Endothelial cell (in vitro differentiated cells): ENCODE measurements at regions not wholly inside any gene's neighbourhood (a gene's known extent, or its start where the extent isn't known, plus 50 kb on each side); places are given as distances from the start of the nearest gene placed in this dataset.
"Not testable (repeated sequence)": the region's sequence is repeated elsewhere in the genome, so short reads cannot be mapped to it uniquely, and the experiment has no call there.

Source experiments
- DNase-seq: peaks from one replicate; pipeline ENCODE4 v3.0.0; 2021; ENCODE audit warnings: low spot score
- H3K27ac Mint-ChIP-seq: one replicate; pipeline ENCODE4 v1.8.0; 2021; ENCODE audit warnings: mixed read lengths, inconsistent platforms; ENCODE audit not compliant: unreplicated experiment
- H3K27me3 Mint-ChIP-seq: one replicate; pipeline ENCODE4 v1.8.0; 2021; ENCODE audit warnings: mild to moderate bottlenecking, moderate library complexity, mixed read lengths, inconsistent platforms; ENCODE audit not compliant: unreplicated experiment
- H3K36me3 Mint-ChIP-seq: one replicate; pipeline ENCODE4 v1.8.0; 2021; ENCODE audit warnings: mild to moderate bottlenecking, low read depth, mixed read lengths, inconsistent platforms; ENCODE audit not compliant: unreplicated experiment
- H3K4me1 Mint-ChIP-seq: one replicate; pipeline ENCODE4 v1.8.0; 2021; ENCODE audit warnings: mild to moderate bottlenecking, mixed read lengths, inconsistent platforms; ENCODE audit not compliant: unreplicated experiment
- H3K4me3 Mint-ChIP-seq: one replicate; pipeline ENCODE4 v1.8.0; 2021; ENCODE audit warnings: mild to moderate bottlenecking, mixed read lengths, inconsistent platforms; ENCODE audit not compliant: unreplicated experiment
- H3K9me3 Mint-ChIP-seq: one replicate; pipeline ENCODE4 v1.8.0; 2021; ENCODE audit warnings: mixed read lengths, inconsistent platforms; ENCODE audit not compliant: unreplicated experiment
- TF ChIP-seq, protein P1 (sequence below): fragments of 200-600 bp; sonication (generic); IDR thresholded peaks from one replicate; pipeline ENCODE4 v1.5.0; 2021; ENCODE audit warnings: antibody characterized with exemption; ENCODE audit not compliant: unreplicated experiment

DNA sequence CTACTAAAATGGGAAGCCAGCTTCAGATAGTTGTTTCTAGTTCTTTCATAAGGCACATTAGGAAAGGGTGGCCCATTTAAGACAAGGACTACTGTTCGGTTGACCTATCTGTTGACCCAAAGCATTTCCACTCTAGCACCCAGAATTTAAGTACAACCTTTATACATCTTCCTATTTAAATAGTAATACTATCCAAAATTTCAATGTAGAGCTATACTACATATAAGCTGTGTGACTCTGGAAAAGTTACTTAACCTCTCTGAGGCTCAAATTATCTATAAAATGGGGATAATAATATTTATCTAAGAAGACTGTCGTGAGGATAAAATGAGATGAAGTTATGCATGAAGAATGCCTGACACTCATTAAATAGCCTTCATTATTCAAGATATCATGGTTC, 82.0 kb upstream of the TMEM164 start:
- Mint-ChIP-seq H3K4me3 (no peak overlapping the region), H3K4me1 (no peaks in the 10 kb centered on the region), H3K27ac (no peak overlapping the region), H3K27me3 (no peaks in the 10 kb centered on the region), H3K9me3 (no peaks in the 10 kb centered on the region), H3K36me3 (no peaks in the 10 kb centered on the region)
- TF ChIP-seq, protein P1, sequence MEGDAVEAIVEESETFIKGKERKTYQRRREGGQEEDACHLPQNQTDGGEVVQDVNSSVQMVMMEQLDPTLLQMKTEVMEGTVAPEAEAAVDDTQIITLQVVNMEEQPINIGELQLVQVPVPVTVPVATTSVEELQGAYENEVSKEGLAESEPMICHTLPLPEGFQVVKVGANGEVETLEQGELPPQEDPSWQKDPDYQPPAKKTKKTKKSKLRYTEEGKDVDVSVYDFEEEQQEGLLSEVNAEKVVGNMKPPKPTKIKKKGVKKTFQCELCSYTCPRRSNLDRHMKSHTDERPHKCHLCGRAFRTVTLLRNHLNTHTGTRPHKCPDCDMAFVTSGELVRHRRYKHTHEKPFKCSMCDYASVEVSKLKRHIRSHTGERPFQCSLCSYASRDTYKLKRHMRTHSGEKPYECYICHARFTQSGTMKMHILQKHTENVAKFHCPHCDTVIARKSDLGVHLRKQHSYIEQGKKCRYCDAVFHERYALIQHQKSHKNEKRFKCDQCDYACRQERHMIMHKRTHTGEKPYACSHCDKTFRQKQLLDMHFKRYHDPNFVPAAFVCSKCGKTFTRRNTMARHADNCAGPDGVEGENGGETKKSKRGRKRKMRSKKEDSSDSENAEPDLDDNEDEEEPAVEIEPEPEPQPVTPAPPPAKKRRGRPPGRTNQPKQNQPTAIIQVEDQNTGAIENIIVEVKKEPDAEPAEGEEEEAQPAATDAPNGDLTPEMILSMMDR, result no peak
- no peak for DNase-seq

DNA sequence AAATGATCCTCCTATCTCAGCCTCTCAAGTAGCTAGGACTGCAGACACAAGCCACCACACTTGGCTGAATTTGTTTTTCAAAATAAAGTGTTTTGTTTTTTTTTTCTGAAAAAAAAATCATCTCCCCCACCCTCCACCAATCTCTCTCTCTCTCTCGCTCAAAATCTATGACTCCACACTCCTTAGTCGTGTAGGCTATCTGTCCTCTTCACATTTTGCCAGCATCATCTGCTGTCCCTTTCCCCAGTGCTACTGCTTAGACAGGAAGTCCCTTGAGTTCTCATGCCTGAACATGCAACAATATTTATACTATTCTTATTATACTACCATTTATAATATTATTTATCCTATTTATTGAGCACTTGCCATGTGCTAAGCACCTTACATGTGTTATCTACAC, 80.7 kb upstream of the TMEM164 start:
- DNase-seq, result no peak
- Mint-ChIP-seq H3K27me3 (no peaks in the 10 kb centered on the region), H3K4me1 (no peaks in the 10 kb centered on the region), H3K27ac (no peak overlapping the region), H3K36me3 (no peaks in the 10 kb centered on the region), H3K4me3 (no peak overlapping the region), H3K9me3 (no peaks in the 10 kb centered on the region)
- TF ChIP-seq, protein P1, result no peak

DNA sequence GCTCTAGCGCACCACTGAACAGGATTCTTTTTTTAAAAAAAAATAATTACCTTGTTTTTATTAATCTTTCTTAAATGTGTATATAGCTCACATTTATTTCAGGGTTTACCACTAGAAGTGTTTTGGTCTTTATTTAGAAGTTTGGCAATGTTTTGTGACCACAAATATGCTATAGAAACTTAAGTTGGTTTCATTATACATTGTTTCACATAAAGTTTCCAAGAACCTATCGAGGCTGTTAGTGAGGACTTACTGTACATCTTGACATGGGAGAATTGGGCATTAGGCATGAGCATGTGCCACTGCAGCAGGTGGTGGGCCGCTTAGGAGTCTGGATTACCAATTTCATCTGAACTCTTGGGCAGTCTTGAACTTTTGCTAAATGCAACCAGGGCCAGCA, 77.9 kb upstream of the TMEM164 start:
- not testable (repeated sequence) for H3K4me1 Mint-ChIP-seq, H3K9me3 Mint-ChIP-seq

DNA sequence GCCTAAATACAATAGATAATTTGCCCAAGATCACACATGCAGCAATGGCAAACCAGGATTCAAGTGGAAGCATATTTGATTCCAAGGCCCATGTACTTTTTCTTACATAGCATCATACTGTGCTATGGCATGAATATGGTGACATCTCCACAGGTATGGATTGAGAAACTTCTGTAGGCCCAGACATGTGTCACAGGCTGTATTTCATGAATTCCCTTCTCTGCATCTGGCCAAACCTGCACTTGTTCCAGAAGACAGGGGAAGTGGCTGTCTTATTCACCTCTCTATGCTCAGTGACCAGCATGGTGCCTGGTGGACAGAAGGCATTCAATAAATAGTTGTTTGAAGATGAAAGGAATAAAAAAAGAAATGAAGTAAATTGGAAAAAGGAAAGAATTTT, 77.3 kb upstream of the TMEM164 start:
- no peak overlapping the region for H3K4me3 Mint-ChIP-seq
- no peaks in the 10 kb centered on the region for H3K9me3 Mint-ChIP-seq
- TF ChIP-seq, protein P1, result no peak
- H3K4me1 Mint-ChIP-seq, result no peaks in the 10 kb centered on the region
- no peaks in the 10 kb centered on the region for H3K27me3 Mint-ChIP-seq
- no peak for DNase-seq
- no peaks in the 10 kb centered on the region for H3K36me3 Mint-ChIP-seq
- H3K27ac Mint-ChIP-seq, result no peak overlapping the region

More for the DNA sequence above, 77.9 kb upstream of the TMEM164 start:
- not testable (repeated sequence) for H3K27ac Mint-ChIP-seq, DNase-seq, H3K4me3 Mint-ChIP-seq, H3K36me3 Mint-ChIP-seq, H3K27me3 Mint-ChIP-seq

GRCh38 chrX:109926118-109926517, 76.8 kb upstream of the TMEM164 start:
- Mint-ChIP-seq H3K4me3 (no peak overlapping the region), H3K27me3 (no peaks in the 10 kb centered on the region), H3K9me3 (no peaks in the 10 kb centered on the region), H3K27ac (no peak overlapping the region), H3K36me3 (no peaks in the 10 kb centered on the region), H3K4me1 (no peaks in the 10 kb centered on the region)
- DNase-seq, result no peak
- TF ChIP-seq, protein P1, result no peak
